ENCODE measurements at regions not wholly inside any gene's neighbourhood (a gene's known extent, or its start where the extent isn't known, plus 50 kb on each side); places are given as distances from the start of the nearest gene placed in this dataset.

GRCh38 chr10:129415215-129416140 is 51.6 kb upstream of the MGMT start:
- TF ChIP-seq CTCF (IDR thresholded peaks at IDR 0.05): no peak
- no peak for TF ChIP-seq POLR2A (IDR thresholded peaks at IDR 0.05)

All from uterus (tissue), 2 donors.